HG03442 (cell line): ENCODE measurements at regions not wholly inside any gene's neighbourhood (a gene's known extent, or its start where the extent isn't known, plus 50 kb on each side); places are given as distances from the start of the nearest gene placed in this dataset.
A peak's percentile ranks its signal among the peaks of the same experiment; 100 is the strongest.

ENCODE experiments used
- ATAC-seq: cut with Tn5 transposase; IDR thresholded peaks from one replicate; pipeline ENCODE4 v1.9.1; 2021; ENCODE audit warnings: mild to moderate bottlenecking, moderate library complexity; ENCODE audit not compliant: unreplicated experiment

- ATAC-seq, result no peak
Measured at GRCh38 chr15:60093273-60094067, 89.4 kb downstream of the FOXB1 start.

- no peak for ATAC-seq
Measured at GRCh38 chr15:60095711-60096110, 91.6 kb downstream of the FOXB1 start.

GRCh38 chr15:60096157-60096556 is 92.0 kb downstream of the FOXB1 start:
- ATAC-seq, result no peak

DNA sequence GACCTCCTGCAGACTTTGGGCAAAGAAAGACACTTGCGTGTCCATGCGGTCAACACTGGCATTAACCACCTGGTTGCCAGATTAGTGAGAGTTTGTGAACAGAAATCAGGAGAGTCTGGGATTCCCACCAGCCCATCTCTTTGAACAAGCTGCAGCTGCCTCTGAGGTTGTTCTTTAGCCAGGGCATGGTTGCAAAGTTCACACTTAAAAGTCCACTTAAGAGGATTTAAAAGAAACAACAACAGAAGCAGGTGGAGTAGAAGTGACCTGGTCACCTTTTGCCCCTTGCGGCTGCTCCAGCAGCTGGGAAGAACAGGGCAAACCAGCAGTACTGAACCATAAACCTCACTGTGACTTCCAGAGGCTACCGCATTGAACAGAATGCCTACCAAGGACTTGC is 97.3 kb downstream of the FOXB1 start:
- no peak for ATAC-seq

GRCh38 chr15:60102748-60103147 is 98.6 kb downstream of the FOXB1 start:
- ATAC-seq, result no peak

GRCh38 chr15:60110909-60111308 is 106.8 kb downstream of the FOXB1 start:
- peak; percentile 35 for ATAC-seq

- no peak for ATAC-seq
Measured at GRCh38 chr15:60115579-60116380, 111.7 kb downstream of the FOXB1 start.

GRCh38 chr15:60116456-60117089 is 112.5 kb downstream of the FOXB1 start:
- no peak for ATAC-seq

DNA sequence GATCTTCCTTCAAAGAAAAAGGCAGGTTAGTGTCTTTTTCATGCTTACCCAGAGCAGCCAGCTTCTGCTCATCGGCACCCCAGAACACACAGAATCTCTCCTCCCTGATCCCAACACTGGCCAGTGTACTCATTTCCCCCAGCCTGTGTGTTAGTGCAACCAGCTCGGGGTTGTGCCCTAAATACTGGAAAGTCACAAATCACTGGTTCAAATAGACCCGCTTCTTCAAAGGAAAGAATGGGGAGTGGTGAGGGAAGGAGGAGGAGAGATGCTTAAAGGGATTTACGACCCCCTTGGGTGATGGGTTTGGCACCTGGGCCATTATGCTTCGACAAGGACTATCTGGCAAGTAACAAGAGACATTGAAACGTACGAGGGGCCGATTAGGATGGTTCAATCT is 114.0 kb downstream of the FOXB1 start:
- no peak for ATAC-seq

DNA sequence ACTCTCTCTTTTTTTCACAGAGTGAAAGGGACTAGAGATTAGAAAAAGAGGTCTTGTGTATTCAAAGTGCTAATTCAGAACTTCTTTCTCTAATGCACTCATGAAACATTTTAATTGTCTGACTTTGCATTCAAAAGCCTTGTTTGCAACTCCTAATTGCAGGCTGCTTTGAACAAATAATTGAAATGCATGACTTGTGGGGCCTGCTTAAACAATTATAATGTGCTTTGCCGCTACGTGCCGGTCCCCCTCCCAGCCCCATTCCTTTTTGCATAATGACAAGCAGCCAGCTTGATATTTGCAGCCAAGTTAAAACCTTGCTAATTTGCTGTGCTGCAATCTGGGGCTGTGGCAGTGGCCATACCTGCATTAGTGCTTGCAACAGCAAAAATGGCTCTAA is 114.5 kb downstream of the FOXB1 start:
- no peak for ATAC-seq

DNA sequence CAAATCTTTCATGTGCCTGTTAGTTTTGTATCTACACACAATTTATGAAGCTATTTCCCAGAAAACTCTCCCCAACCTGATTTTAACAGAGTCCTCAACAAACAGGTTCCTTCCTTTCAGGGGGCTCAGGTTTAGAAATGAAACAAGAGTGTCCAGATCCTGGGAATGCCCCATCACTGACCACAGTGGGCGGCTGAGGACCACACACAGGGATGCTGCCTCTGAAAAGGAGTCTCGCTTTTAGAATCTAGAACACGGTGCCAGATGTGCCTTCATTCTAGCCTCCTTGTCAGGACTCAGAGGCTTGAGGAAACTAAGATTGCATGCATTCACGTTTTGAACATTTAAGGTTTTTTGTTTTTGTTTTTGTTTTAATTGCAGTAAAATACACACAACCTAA is 115.0 kb downstream of the FOXB1 start:
- no peak for ATAC-seq

DNA sequence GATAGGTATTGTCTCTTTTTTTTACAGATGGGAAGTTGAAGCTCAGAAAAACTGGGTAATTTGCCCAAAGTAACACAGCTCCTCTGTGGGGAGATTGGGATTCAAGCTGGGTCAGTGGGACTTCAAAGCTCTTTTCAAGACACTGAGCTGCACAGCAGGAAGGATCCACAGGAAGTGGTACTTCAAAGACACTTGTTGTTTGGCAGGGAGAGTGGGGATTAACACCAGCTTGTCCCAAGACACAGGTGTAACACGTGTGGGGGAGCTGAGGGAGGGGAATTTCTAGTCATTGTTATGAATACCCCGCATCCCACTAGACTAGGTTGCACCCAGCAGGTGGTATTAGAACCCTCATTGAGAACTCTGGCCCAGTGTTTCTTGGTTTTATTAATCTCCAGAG is 116.0 kb downstream of the FOXB1 start:
- ATAC-seq, result no peak

DNA sequence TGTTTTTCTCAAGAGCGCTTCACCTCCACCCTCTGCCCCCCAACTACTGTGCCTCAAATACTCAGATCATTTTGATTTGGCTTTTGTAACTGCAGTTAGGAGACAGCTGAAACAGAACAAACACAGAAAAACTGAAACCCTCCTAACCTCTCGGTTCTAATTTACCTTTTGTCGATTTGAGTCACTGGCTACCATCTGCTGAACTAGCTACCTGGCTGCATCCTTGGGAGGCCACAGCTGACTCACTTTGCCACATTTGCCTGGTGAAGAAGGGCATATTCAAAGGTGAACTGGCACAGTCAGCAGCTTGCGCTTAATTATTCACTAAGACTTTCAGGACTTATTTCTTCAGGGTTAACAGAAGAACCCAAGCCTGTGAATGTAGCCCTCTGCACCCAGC is 117.7 kb downstream of the FOXB1 start:
- peak; percentile 41 for ATAC-seq

GRCh38 chr15:60122691-60123090 is 118.6 kb downstream of the FOXB1 start:
- ATAC-seq, result no peak

DNA sequence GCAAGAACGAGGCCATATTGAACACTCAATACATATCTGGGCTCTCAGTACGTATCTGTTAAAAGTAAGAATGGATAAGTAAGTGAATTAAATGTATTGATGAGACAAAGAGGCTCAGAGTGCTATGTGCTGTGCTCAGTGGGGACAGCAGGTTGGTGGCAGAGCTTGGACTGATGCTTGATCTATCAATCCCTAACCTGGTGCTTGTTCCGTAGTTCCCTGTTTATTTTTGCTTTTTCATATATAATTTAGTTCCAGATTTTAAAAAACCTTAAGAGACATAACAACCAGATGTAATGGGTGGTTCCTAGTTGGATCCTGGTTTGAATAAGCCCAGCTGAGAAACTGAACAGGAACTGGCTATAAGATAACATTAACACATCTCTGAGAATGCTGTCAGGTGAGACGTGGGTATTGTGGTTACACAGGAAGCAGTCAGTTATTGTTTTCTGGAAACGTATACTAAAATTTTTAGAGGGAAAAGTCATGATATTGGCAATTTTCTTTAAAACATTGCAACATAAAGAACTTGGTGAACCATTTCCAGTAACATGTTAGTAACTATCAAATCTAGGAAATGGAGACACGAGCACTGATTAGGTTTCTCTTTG is 120.5 kb downstream of the FOXB1 start:
- ATAC-seq, result no peak

DNA sequence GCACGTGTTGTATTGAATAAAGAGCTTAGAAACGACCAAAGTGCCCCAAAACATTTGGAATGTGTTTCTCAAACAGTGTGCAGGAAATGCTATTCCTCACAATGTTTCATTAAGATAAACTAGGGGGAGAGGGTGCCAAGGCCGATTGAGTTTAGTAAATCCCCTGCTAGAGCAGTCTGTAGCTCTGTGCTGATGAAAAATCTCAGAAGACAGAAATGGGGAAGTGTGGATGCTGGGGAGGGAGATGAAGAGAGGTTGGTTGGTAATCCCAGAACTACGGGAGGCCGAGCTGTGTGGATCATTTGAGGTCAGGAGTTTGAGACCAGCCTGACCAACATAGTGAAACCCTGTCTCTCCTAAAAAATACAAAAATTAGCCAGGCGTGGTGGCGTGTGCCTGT is 121.2 kb downstream of the FOXB1 start:
- ATAC-seq, result no peak

DNA sequence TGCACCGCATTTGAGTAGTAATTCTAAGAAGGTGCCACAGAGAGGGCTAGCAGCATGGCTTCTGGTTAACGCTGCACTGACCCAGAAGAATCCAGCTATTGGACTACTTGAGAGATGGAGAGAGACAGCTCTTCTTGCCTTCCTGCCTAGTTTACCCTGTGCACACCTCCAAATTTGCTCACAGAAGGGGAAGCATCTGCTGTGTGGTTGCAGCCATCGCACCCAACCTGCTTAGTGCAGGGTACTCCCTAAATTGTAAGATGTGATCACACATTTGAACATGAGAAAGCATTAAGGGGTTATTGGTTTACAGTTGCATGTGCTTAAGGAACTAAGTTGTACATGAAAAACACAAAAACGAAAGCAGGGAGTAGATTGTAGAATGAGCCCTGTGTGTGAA is 122.1 kb downstream of the FOXB1 start:
- ATAC-seq, result no peak

- no peak for ATAC-seq
Measured at GRCh38 chr15:60126661-60127060, 122.5 kb downstream of the FOXB1 start.

GRCh38 chr15:60128000-60128376 is 123.9 kb downstream of the FOXB1 start:
- ATAC-seq, result no peak

DNA sequence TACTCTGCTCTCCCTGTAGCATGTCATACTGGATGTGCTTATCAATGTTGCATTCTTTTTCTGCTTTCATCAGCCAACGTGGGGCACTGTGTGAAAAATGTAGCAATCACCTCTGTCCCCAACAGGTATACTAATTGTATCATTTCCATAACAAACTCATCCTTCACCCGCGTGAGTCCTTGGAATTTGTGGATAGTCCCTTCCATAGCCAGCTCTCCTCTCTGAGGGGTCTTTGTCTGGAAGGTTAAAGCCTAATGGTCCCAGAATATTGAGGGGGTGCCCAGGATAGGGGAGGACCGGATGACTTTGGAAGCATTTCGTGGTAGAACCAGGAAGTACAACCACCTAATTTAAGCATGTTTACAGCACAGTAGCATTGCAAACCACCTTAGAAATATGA is 124.6 kb downstream of the FOXB1 start:
- no peak for ATAC-seq

DNA sequence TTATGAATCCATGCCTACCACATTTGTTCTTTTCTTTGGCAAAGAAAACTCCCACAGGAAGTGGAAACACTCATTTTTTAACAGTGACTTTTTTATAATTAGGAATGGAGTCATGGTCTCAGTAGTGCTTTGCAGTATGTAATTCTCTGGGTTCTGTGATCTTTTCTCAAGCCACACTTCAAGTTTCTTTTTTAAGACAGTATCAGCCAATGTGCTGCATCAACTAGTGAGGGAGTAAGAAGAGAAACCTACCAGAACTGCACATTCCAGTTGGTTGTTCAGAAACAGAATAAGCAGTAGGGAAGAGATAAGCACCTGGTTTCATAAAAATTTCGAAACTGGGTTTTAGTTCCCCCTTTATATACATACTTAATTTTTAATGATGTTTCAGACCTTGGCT is 126.3 kb downstream of the FOXB1 start:
- no peak for ATAC-seq
